ENCODE measurements at regions not wholly inside any gene's neighbourhood (a gene's known extent, or its start where the extent isn't known, plus 50 kb on each side); places are given as distances from the start of the nearest gene placed in this dataset.

GRCh38 chr5:125558016-125558415, 811.6 kb upstream of the ZNF608 start:
- Histone ChIP-seq H3K36me3 (ENCODE audit: insufficient read depth, insufficient read length, low read length) (no peaks in the 10 kb centered on the region), H3K4me3 (ENCODE audit: insufficient read length, low read depth) (no peak overlapping the region), H3K27me3 (ENCODE audit: insufficient read depth, insufficient read length) (no peaks in the 10 kb centered on the region), H3K4me1 (ENCODE audit: insufficient read depth, insufficient read length) (no peaks in the 10 kb centered on the region), H3K9me3 (ENCODE audit: insufficient read depth, low read length) (no peaks in the 10 kb centered on the region), H3K9ac (ENCODE audit: insufficient read length, low read depth) (no peak overlapping the region)
- no peak for TF ChIP-seq YY1 (IDR thresholded peaks at IDR 0.05; ENCODE audit: insufficient read depth, insufficient read length)
- no peak for TF ChIP-seq ZNF274 (IDR thresholded peaks at IDR 0.05; ENCODE audit: low read depth, low read length)
- TF ChIP-seq SUZ12 (IDR thresholded peaks at IDR 0.05; ENCODE audit: extremely low read depth, insufficient read depth, insufficient read length) = no peak
- no peak for DNase-seq (ENCODE audit: low read depth, low spot score)

- no peak for DNase-seq (ENCODE audit: low read depth, low spot score)
- no peak overlapping the region for H3K4me3 ChIP-seq (ENCODE audit: insufficient read length, low read depth)
- no peak overlapping the region for H3K9ac ChIP-seq (ENCODE audit: insufficient read length, low read depth)
- TF ChIP-seq YY1 (IDR thresholded peaks at IDR 0.05; ENCODE audit: insufficient read depth, insufficient read length) = no peak
- no peak for TF ChIP-seq SUZ12 (IDR thresholded peaks at IDR 0.05; ENCODE audit: extremely low read depth, insufficient read depth, insufficient read length)
- TF ChIP-seq ZNF274 (IDR thresholded peaks at IDR 0.05; ENCODE audit: low read depth, low read length) = no peak
- H3K36me3 ChIP-seq (ENCODE audit: insufficient read depth, insufficient read length, low read length) = no peaks in the 10 kb centered on the region
- H3K9me3 ChIP-seq (ENCODE audit: insufficient read depth, low read length) = no peaks in the 10 kb centered on the region
- no peaks in the 10 kb centered on the region for H3K4me1 ChIP-seq (ENCODE audit: insufficient read depth, insufficient read length)
- H3K27me3 ChIP-seq (ENCODE audit: insufficient read depth, insufficient read length) = no peaks in the 10 kb centered on the region
Measured at GRCh38 chr5:125558466-125558865, 812.0 kb upstream of the ZNF608 start.

GRCh38 chr5:125559296-125559695, 812.9 kb upstream of the ZNF608 start:
- H3K9ac ChIP-seq (ENCODE audit: insufficient read length, low read depth) = no peak overlapping the region
- DNase-seq (ENCODE audit: low read depth, low spot score) = no peak
- H3K9me3 ChIP-seq (ENCODE audit: insufficient read depth, low read length) = no peaks in the 10 kb centered on the region
- no peaks in the 10 kb centered on the region for H3K27me3 ChIP-seq (ENCODE audit: insufficient read depth, insufficient read length)
- H3K36me3 ChIP-seq (ENCODE audit: insufficient read depth, insufficient read length, low read length) = no peaks in the 10 kb centered on the region
- no peaks in the 10 kb centered on the region for H3K4me1 ChIP-seq (ENCODE audit: insufficient read depth, insufficient read length)
- no peak overlapping the region for H3K4me3 ChIP-seq (ENCODE audit: insufficient read length, low read depth)
- no peak for TF ChIP-seq SUZ12 (IDR thresholded peaks at IDR 0.05; ENCODE audit: extremely low read depth, insufficient read depth, insufficient read length)
- no peak for TF ChIP-seq ZNF274 (IDR thresholded peaks at IDR 0.05; ENCODE audit: low read depth, low read length)
- TF ChIP-seq YY1 (IDR thresholded peaks at IDR 0.05; ENCODE audit: insufficient read depth, insufficient read length) = no peak

GRCh38 chr5:125560476-125561225, 814.2 kb upstream of the ZNF608 start:
- no peak for TF ChIP-seq SUZ12 (IDR thresholded peaks at IDR 0.05; ENCODE audit: extremely low read depth, insufficient read depth, insufficient read length)
- TF ChIP-seq YY1 (IDR thresholded peaks at IDR 0.05; ENCODE audit: insufficient read depth, insufficient read length) = no peak
- TF ChIP-seq ZNF274 (IDR thresholded peaks at IDR 0.05; ENCODE audit: low read depth, low read length) = no peak
- DNase-seq (ENCODE audit: low read depth, low spot score) = no peak
- H3K9me3 ChIP-seq (ENCODE audit: insufficient read depth, low read length) = no peaks in the 10 kb centered on the region
- no peak overlapping the region for H3K9ac ChIP-seq (ENCODE audit: insufficient read length, low read depth)
- H3K27me3 ChIP-seq (ENCODE audit: insufficient read depth, insufficient read length) = no peaks in the 10 kb centered on the region
- H3K4me3 ChIP-seq (ENCODE audit: insufficient read length, low read depth) = no peak overlapping the region
- no peaks in the 10 kb centered on the region for H3K4me1 ChIP-seq (ENCODE audit: insufficient read depth, insufficient read length)
- H3K36me3 ChIP-seq (ENCODE audit: insufficient read depth, insufficient read length, low read length) = no peaks in the 10 kb centered on the region

GRCh38 chr5:125564317-125564975, 818.0 kb upstream of the ZNF608 start:
- Histone ChIP-seq H3K27me3 (ENCODE audit: insufficient read depth, insufficient read length) (no peaks in the 10 kb centered on the region), H3K9me3 (ENCODE audit: insufficient read depth, low read length) (peaks cover 12% of the 10 kb centered on the region; the same call in 1 of the 2 replicates), H3K9ac (ENCODE audit: insufficient read length, low read depth) (no peak overlapping the region), H3K4me3 (ENCODE audit: insufficient read length, low read depth) (no peak overlapping the region), H3K4me1 (ENCODE audit: insufficient read depth, insufficient read length) (no peaks in the 10 kb centered on the region), H3K36me3 (ENCODE audit: insufficient read depth, insufficient read length, low read length) (no peaks in the 10 kb centered on the region)
- DNase-seq (ENCODE audit: low read depth, low spot score) = no peak
- TF ChIP-seq YY1 (IDR thresholded peaks at IDR 0.05; ENCODE audit: insufficient read depth, insufficient read length) (no peak), SUZ12 (IDR thresholded peaks at IDR 0.05; ENCODE audit: extremely low read depth, insufficient read depth, insufficient read length) (no peak), ZNF274 (IDR thresholded peaks at IDR 0.05; ENCODE audit: low read depth, low read length) (no peak)

GRCh38 chr5:125574491-125575044, 828.1 kb upstream of the ZNF608 start:
- Histone ChIP-seq H3K36me3 (ENCODE audit: insufficient read depth, insufficient read length, low read length) (no peaks in the 10 kb centered on the region), H3K27me3 (ENCODE audit: insufficient read depth, insufficient read length) (no peaks in the 10 kb centered on the region), H3K9ac (ENCODE audit: insufficient read length, low read depth) (no peak overlapping the region), H3K4me1 (ENCODE audit: insufficient read depth, insufficient read length) (no peaks in the 10 kb centered on the region), H3K4me3 (ENCODE audit: insufficient read length, low read depth) (no peak overlapping the region), H3K9me3 (ENCODE audit: insufficient read depth, low read length) (no peaks in the 10 kb centered on the region)
- no peak for DNase-seq (ENCODE audit: low read depth, low spot score)
- TF ChIP-seq YY1 (IDR thresholded peaks at IDR 0.05; ENCODE audit: insufficient read depth, insufficient read length) = no peak
- TF ChIP-seq SUZ12 (IDR thresholded peaks at IDR 0.05; ENCODE audit: extremely low read depth, insufficient read depth, insufficient read length) = no peak
- no peak for TF ChIP-seq ZNF274 (IDR thresholded peaks at IDR 0.05; ENCODE audit: low read depth, low read length)
